HG02981 (cell line): ENCODE measurements at regions not wholly inside any gene's neighbourhood (a gene's known extent, or its start where the extent isn't known, plus 50 kb on each side); places are given as distances from the start of the nearest gene placed in this dataset.
A peak's percentile ranks its signal among the peaks of the same experiment; 100 is the strongest.
"Not testable (repeated sequence)": the region's sequence is repeated elsewhere in the genome, so short reads cannot be mapped to it uniquely, and the experiment has no call there.

ENCODE experiments used
- ATAC-seq: cut with Tn5 transposase; IDR thresholded peaks from one replicate; pipeline ENCODE4 v1.9.1; 2021; ENCODE audit warnings: mild to moderate bottlenecking, moderate library complexity; ENCODE audit not compliant: unreplicated experiment

- ATAC-seq, result no peak
These were observed 202.1 kb upstream of the SMIM30 start for GRCh38 chr7:113320419-113320818.

- no peak for ATAC-seq
These were observed 196.2 kb upstream of the SMIM30 start for GRCh38 chr7:113314594-113314993.

- no peak for ATAC-seq
These were observed 190.0 kb upstream of the SMIM30 start for GRCh38 chr7:113308399-113308798.

GRCh38 chr7:113307147-113307546, 188.8 kb upstream of the SMIM30 start:
- ATAC-seq, result no peak

- no peak for ATAC-seq
These were observed 187.9 kb upstream of the SMIM30 start for GRCh38 chr7:113306302-113306701.

- ATAC-seq, result no peak
These were observed 185.8 kb upstream of the SMIM30 start for GRCh38 chr7:113304104-113304503.

- not testable (repeated sequence) for ATAC-seq
These were observed 185.0 kb upstream of the SMIM30 start for GRCh38 chr7:113303388-113303787.

- ATAC-seq, result no peak
These were observed 183.6 kb upstream of the SMIM30 start for GRCh38 chr7:113301983-113302382.

- no peak for ATAC-seq
These were observed 182.8 kb upstream of the SMIM30 start for GRCh38 chr7:113301141-113301540.

- no peak for ATAC-seq
These were observed 181.4 kb upstream of the SMIM30 start for GRCh38 chr7:113299748-113300147.

GRCh38 chr7:113298501-113298900, 180.1 kb upstream of the SMIM30 start:
- ATAC-seq, result no peak

- ATAC-seq, result no peak
These were observed 176.4 kb upstream of the SMIM30 start for GRCh38 chr7:113294750-113295149.

GRCh38 chr7:113292105-113292504, 173.8 kb upstream of the SMIM30 start:
- ATAC-seq, result no peak

GRCh38 chr7:113291058-113291457, 172.7 kb upstream of the SMIM30 start:
- ATAC-seq, result no peak

GRCh38 chr7:113289140-113289740, 170.9 kb upstream of the SMIM30 start:
- peak; percentile 54 for ATAC-seq

- no peak for ATAC-seq
These were observed 167.1 kb upstream of the SMIM30 start for GRCh38 chr7:113285411-113285810.

- ATAC-seq, result no peak
These were observed 165.5 kb upstream of the SMIM30 start for GRCh38 chr7:113283861-113284260.

- no peak for ATAC-seq
These were observed 164.5 kb upstream of the SMIM30 start for GRCh38 chr7:113282875-113283274.

GRCh38 chr7:113281223-113281622, 162.9 kb upstream of the SMIM30 start:
- no peak for ATAC-seq

GRCh38 chr7:113279256-113279655, 160.9 kb upstream of the SMIM30 start:
- ATAC-seq, result no peak

GRCh38 chr7:113270790-113271189, 152.4 kb upstream of the SMIM30 start:
- ATAC-seq, result no peak

- not testable (repeated sequence) for ATAC-seq
These were observed 151.2 kb upstream of the SMIM30 start for GRCh38 chr7:113269592-113269991.

- ATAC-seq, result no peak
These were observed 150.4 kb upstream of the SMIM30 start for GRCh38 chr7:113268757-113269156.
